Medulla oblongata (tissue), 1 donor: ENCODE measurements at regions not wholly inside any gene's neighbourhood (a gene's known extent, or its start where the extent isn't known, plus 50 kb on each side); places are given as distances from the start of the nearest gene placed in this dataset.
"Not testable (repeated sequence)": the region's sequence is repeated elsewhere in the genome, so short reads cannot be mapped to it uniquely, and the experiment has no call there.

ENCODE experiments used
- DNase-seq: peaks from one replicate; pipeline ENCODE4 v3.0.0-alpha.2; 2015; ENCODE audit errors: extremely low spot score

- no peak for DNase-seq
Measured at GRCh38 chr11:81986556-81987161, 747.0 kb downstream of the FAM181B start.

- no peak for DNase-seq
Measured at GRCh38 chr11:81979448-81979847, 754.2 kb downstream of the FAM181B start.

GRCh38 chr11:81975261-81975900 lies 758.3 kb downstream of the FAM181B start:
- DNase-seq: no peak

- no peak for DNase-seq
Measured at GRCh38 chr11:81970886-81971285, 762.8 kb downstream of the FAM181B start.

GRCh38 chr11:81967242-81967641 lies 766.4 kb downstream of the FAM181B start:
- no peak for DNase-seq

GRCh38 chr11:81966340-81966739 lies 767.3 kb downstream of the FAM181B start:
- DNase-seq: no peak

GRCh38 chr11:81963018-81963417 lies 770.6 kb downstream of the FAM181B start:
- DNase-seq: no peak

GRCh38 chr11:81960443-81960842 lies 773.2 kb downstream of the FAM181B start:
- no peak for DNase-seq

GRCh38 chr11:81959341-81959740 lies 774.3 kb downstream of the FAM181B start:
- DNase-seq: no peak

GRCh38 chr11:81954301-81954700 lies 779.4 kb downstream of the FAM181B start:
- not testable (repeated sequence) for DNase-seq

GRCh38 chr11:81946831-81947230 lies 786.8 kb downstream of the FAM181B start:
- no peak for DNase-seq

- no peak for DNase-seq
Measured at GRCh38 chr11:81942646-81943045, 791.0 kb downstream of the FAM181B start.

- no peak for DNase-seq
Measured at GRCh38 chr11:81941998-81942397, 791.7 kb downstream of the FAM181B start.

- DNase-seq: no peak
Measured at GRCh38 chr11:81932303-81932702, 801.4 kb downstream of the FAM181B start.

GRCh38 chr11:81920205-81920604 lies 813.5 kb downstream of the FAM181B start:
- no peak for DNase-seq

- no peak for DNase-seq
Measured at GRCh38 chr11:81916451-81916850, 817.2 kb downstream of the FAM181B start.

GRCh38 chr11:81915045-81915444 lies 818.6 kb downstream of the FAM181B start:
- DNase-seq: no peak

- DNase-seq: no peak
Measured at GRCh38 chr11:81913793-81914192, 819.9 kb downstream of the FAM181B start.

GRCh38 chr11:81907996-81908395 lies 825.7 kb downstream of the FAM181B start:
- no peak for DNase-seq

GRCh38 chr11:81899156-81899555 lies 834.5 kb downstream of the FAM181B start:
- no peak for DNase-seq

- DNase-seq: no peak
Measured at GRCh38 chr11:81897639-81898038, 836.0 kb downstream of the FAM181B start.

GRCh38 chr11:81895258-81895657 lies 838.4 kb downstream of the FAM181B start:
- no peak for DNase-seq

GRCh38 chr11:81892770-81893635 lies 840.7 kb downstream of the FAM181B start:
- no peak for DNase-seq
